HL-60 (cell line): ENCODE measurements at regions not wholly inside any gene's neighbourhood (a gene's known extent, or its start where the extent isn't known, plus 50 kb on each side); places are given as distances from the start of the nearest gene placed in this dataset.

Experiments used
- DNase-seq, 2 experiments: peaks; one replicate each; pipeline ENCODE4 v3.0.0-alpha.2; 2010 to 2020; ENCODE audit warnings: low read depth in 1 of 2, low spot score in 1 of 2
- H3K27ac ChIP-seq: fragments of 250-450 bp; sonication (Bioruptor Pico); replicated peaks from 2 replicates; pipeline ENCODE4 v1.5.1; 2020; ENCODE audit warnings: mild to moderate bottlenecking, moderate library complexity
- H3K27me3 ChIP-seq: fragments of 250-450 bp; sonication (Bioruptor Pico); 2 replicates; pipeline ENCODE4 v1.5.1; 2021; ENCODE audit warnings: mild to moderate bottlenecking, moderate library complexity; ENCODE audit not compliant: insufficient read depth, poor library complexity, severe bottlenecking
- H3K4me3 ChIP-seq: replicated peaks from 2 replicates; pipeline ENCODE4 v1.5.1; 2011; ENCODE audit warnings: mild to moderate bottlenecking, control low read depth, low read length; ENCODE audit not compliant: insufficient read depth
- GABPA ChIP-seq: IDR thresholded peaks from 2 replicates; pipeline ENCODE4 v1.6.1; 2012; ENCODE audit warnings: low read depth
- POLR2AphosphoS5 ChIP-seq: IDR thresholded peaks from 2 replicates; pipeline ENCODE4 v1.6.1; 2012; ENCODE audit warnings: low read depth
- REST ChIP-seq: IDR thresholded peaks from 2 replicates; pipeline ENCODE4 v1.6.1; 2012; ENCODE audit warnings: low read depth; ENCODE audit not compliant: insufficient replicate concordance
- SPI1 ChIP-seq: IDR thresholded peaks from 2 replicates; pipeline ENCODE4 v1.6.1; 2012; ENCODE audit warnings: low read depth, mild to moderate bottlenecking, borderline replicate concordance
- TF ChIP-seq, protein P1 (sequence below): IDR thresholded peaks from one replicate; pipeline ENCODE4 v1.5.1; 2011; ENCODE audit warnings: low read length, control low read depth, inconsistent platforms; ENCODE audit not compliant: insufficient read depth

- Histone ChIP-seq H3K27me3 (no peaks in the 10 kb centered on the region), H3K4me3 (no peak overlapping the region), H3K27ac (no peak overlapping the region)
- TF ChIP-seq POLR2AphosphoS5 (no peak), SPI1 (no peak), GABPA (no peak), REST (no peak)
- TF ChIP-seq, protein P1, sequence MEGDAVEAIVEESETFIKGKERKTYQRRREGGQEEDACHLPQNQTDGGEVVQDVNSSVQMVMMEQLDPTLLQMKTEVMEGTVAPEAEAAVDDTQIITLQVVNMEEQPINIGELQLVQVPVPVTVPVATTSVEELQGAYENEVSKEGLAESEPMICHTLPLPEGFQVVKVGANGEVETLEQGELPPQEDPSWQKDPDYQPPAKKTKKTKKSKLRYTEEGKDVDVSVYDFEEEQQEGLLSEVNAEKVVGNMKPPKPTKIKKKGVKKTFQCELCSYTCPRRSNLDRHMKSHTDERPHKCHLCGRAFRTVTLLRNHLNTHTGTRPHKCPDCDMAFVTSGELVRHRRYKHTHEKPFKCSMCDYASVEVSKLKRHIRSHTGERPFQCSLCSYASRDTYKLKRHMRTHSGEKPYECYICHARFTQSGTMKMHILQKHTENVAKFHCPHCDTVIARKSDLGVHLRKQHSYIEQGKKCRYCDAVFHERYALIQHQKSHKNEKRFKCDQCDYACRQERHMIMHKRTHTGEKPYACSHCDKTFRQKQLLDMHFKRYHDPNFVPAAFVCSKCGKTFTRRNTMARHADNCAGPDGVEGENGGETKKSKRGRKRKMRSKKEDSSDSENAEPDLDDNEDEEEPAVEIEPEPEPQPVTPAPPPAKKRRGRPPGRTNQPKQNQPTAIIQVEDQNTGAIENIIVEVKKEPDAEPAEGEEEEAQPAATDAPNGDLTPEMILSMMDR: no peak
- no peak for DNase-seq
Observed at GRCh38 chr3:18765662-18766061, 340.5 kb upstream of the SATB1 start.

DNA sequence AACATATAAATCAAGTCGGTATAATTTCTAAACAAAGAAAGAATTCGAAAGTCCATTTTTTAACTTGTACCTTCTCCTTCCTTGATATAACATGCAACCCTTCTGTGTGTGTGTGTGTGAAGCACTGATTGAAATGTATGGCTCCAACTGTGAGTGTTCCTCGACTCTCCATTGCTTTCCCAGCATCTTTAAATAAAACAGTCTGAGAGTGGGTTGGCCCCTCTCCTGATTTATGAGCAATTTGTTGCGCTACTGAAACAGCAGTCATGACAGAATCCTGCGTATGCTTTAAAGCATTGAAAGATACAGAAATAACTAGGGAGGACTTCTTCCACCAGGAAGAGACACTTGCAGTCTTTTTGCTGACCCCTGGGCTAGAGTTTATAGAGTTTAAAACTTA is 340.0 kb upstream of the SATB1 start:
- H3K27me3 ChIP-seq: no peaks in the 10 kb centered on the region
- TF ChIP-seq REST (no peak), POLR2AphosphoS5 (no peak), SPI1 (no peak), GABPA (no peak)
- TF ChIP-seq, protein P1: no peak
- no peak overlapping the region for H3K27ac ChIP-seq
- DNase-seq: no peak
- H3K4me3 ChIP-seq: no peak overlapping the region

DNA sequence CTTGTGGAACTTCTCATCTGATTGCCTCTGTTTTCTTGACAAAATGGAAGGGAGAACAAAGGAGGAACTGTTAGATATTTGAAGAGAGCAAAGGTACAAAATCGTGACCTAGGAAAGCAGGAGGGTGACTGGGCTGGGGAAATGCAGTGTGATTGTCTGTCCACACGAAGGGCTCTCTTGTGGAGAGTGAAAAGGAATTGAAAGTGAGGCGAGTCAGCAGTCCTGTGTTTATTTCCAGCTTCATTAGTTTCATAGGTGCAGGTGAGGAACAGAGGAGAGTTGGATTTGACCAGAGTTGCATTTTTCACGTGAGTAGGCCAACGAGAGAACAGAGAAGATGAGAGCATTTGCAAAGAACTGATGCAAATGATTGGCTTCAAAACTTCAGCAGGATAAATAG is 336.4 kb upstream of the SATB1 start:
- TF ChIP-seq, protein P1: no peak
- no peak for TF ChIP-seq GABPA
- TF ChIP-seq SPI1: no peak
- no peak for TF ChIP-seq POLR2AphosphoS5
- no peak for TF ChIP-seq REST
- Histone ChIP-seq H3K4me3 (no peak overlapping the region), H3K27ac (no peak overlapping the region), H3K27me3 (no peaks in the 10 kb centered on the region)
- no peak for DNase-seq
